Stimulated activated CD4-positive, alpha-beta T cell treated with anti-CD3 and anti-CD28 coated beads, Interleukin-15, amount 100 ng/mL, for 48 hours (primary cell): ENCODE measurements at regions not wholly inside any gene's neighbourhood (a gene's known extent, or its start where the extent isn't known, plus 50 kb on each side); places are given as distances from the start of the nearest gene placed in this dataset.

Experiments used
- DNase-seq, 2 donors: peaks; one replicate each; pipeline ENCODE4 v3.0.0-alpha.2; 2020; ENCODE audit warnings: low read depth in 2 of 2

DNA sequence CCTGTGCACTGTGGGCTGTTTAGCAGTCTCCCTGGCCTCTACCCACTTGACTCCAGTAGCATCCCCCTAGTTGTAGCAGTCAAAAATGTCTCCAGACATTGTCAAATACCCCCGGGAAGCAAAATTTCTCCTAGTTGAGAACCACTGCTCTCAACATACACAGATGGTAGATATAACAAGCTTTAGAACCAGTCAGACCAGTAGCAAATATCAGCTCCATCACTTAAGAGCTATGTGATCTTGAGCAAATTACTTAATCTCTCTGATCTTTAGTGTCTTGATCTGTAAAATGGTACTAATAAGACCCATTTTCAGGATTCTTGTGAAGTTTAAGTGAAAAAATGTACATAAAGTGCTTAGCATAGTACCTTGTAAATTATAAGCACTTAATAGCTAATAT lies 96.2 kb downstream of the DUSP6 start:
- no peak for DNase-seq

GRCh38 chr12:89253488-89253887 lies 98.8 kb downstream of the DUSP6 start:
- no peak for DNase-seq

DNA sequence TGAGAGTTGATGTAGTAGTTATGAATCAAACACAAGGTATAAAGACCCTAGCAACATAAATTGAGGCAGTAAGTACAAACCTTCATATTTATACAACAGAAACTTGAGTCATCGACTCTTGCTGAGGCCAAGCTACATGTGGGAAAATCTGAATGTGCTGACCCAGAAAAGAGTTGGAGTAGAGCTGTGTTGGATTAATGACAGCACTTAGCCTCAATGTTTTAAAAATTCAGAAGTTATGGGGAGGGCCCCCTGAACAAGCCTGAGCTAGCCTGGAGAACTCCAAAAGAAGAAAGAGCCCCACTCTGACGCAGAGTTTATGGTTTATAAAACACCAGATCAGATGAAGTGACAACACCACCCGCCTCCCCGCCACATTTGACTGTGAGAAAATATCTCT lies 100.0 kb downstream of the DUSP6 start:
- DNase-seq = no peak

- DNase-seq = no peak
Measured at GRCh38 chr12:89251342-89252271, 100.7 kb downstream of the DUSP6 start.

DNA sequence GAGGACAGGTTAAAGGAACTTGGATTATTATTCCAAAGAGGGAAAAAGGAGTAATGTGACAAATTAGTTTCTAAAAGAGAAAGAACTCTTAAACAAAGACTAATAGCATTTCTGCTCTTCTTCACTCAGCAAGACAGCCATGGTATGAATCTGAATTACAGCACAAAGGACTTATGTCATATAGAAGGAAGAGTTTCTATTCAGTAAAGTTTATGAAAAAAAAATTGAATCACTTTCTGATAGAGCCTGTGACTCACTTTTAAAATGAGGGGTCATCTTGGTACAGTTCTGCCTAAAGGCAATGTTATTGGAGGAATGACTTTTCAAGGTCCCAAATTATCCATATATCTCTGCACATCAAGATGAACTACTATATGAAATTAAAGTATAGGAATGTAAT lies 101.7 kb downstream of the DUSP6 start:
- DNase-seq = no peak

DNA sequence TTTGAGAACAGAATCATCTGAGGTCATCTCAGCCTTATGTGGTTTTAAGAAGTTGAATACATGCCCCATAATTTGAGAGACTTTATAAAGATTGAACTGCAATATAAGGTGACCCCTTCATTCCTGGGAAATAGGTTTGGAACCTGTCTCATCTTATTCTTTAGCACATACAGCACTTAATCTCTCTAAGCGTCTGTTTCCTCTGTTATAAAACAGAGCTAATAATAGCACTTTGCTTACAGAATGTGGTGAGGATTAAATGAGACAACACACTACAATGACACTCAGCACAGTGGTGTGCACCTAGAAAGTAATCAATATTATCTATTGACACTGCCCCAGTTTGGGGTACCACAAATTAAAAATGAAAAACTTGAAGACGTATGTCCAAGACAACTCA lies 102.1 kb downstream of the DUSP6 start:
- DNase-seq = no peak

GRCh38 chr12:89247967-89248366 lies 104.3 kb downstream of the DUSP6 start:
- no peak for DNase-seq

- no peak for DNase-seq
Measured at GRCh38 chr12:89247541-89247942, 104.8 kb downstream of the DUSP6 start.

DNA sequence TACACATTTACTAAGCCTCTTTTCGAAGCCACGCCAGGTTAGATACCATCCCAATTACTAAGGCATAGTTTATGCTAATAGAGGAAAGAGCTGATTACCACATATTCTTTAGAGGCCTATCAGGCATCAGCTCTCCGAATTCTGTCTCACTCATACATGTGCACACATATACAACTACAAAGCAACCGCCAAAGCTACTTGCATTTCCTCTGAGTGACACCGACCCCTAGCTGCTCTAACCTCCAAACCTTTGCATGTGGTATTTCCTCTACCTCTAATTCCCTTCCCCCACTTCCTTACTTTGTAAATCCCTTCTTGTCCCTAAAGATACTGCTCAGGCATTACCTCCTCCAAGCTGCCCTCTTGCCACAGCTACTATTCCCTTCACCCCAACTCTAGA lies 107.2 kb downstream of the DUSP6 start:
- DNase-seq = no peak

DNA sequence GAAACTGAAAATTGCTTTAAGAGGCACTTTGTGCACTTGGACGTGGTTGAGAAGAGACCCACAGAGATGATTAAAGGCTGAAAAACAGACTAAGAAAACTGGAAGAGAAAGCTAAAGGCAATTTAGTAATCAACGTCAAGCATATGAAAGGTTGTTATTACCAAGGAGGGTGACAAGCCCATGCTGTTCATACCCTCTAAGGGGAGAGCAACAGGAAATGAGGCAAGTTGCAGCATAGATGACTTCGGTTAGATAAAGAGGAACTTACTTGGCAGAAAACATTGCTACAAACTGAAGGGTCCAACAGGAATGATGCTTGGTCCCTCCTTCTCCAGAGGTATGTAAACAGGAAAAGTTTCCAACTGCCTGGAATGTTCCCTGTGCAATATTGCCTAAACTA lies 107.8 kb downstream of the DUSP6 start:
- DNase-seq = no peak

- DNase-seq = no peak
Measured at GRCh38 chr12:89243771-89244170, 108.5 kb downstream of the DUSP6 start.

- no peak for DNase-seq
Measured at GRCh38 chr12:89239534-89239933, 112.8 kb downstream of the DUSP6 start.

DNA sequence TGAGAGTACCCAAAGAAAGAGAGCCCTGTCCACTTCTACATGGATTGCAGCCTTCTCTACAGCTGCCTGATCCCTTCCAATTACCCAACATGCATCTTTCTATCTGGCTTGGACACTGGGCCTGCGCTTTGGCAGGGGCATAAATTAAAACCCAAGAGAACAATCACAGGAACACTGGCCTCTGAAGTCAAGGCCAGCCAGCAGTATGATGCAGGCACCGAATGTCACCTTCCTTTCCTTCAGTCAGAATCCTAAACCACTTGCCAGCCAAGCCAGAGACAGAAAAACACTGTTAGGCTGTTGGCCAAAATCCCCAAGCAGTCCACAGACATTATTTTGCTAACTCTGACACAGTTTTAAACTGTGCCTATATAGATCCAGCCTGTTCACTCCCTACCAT lies 113.7 kb downstream of the DUSP6 start:
- no peak for DNase-seq

- DNase-seq = no peak
Measured at GRCh38 chr12:89237763-89238162, 114.5 kb downstream of the DUSP6 start.

- DNase-seq = no peak
Measured at GRCh38 chr12:89236748-89237383, 115.4 kb downstream of the DUSP6 start.

- DNase-seq = no peak
Measured at GRCh38 chr12:89236237-89236636, 116.1 kb downstream of the DUSP6 start.

- no peak for DNase-seq
Measured at GRCh38 chr12:89235189-89235993, 116.9 kb downstream of the DUSP6 start.

DNA sequence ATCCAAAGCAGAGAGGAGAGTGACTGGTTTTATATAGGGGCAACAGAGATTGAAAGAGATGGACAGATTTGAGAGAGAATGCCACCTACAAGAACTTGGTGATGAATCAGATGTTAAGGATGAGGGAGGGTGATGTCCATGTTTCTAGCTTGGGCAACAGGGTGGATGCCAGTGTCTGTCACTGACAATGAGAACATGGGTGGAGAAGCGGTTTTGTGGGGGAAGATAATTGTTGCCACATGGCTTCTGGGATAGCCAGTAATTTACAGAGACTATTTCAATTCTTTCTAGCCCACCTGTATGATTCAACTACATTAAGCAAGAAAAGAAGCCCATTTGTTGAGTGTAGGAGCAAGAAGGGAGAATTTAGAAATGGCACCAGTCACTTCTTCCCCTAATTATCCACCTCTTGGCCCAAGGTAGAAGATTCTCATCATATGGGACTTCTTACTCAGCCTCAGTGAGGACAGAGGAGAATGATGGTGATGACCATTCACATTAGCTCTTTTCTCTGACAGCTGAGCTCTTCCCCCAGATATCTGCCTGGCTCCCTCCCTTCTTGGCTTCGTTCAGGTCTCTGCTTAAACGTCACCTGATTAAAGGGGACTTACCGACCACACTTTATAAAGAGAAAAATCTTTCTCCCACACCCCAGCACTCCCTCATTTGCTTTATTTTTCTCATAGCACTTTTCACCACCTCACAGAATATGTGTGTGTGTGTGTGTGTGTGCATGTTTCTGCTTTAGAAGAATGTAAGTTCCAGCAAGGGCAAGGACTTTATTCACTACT lies 117.8 kb downstream of the DUSP6 start:
- DNase-seq = no peak

GRCh38 chr12:89231686-89232085 lies 120.6 kb downstream of the DUSP6 start:
- no peak for DNase-seq

DNA sequence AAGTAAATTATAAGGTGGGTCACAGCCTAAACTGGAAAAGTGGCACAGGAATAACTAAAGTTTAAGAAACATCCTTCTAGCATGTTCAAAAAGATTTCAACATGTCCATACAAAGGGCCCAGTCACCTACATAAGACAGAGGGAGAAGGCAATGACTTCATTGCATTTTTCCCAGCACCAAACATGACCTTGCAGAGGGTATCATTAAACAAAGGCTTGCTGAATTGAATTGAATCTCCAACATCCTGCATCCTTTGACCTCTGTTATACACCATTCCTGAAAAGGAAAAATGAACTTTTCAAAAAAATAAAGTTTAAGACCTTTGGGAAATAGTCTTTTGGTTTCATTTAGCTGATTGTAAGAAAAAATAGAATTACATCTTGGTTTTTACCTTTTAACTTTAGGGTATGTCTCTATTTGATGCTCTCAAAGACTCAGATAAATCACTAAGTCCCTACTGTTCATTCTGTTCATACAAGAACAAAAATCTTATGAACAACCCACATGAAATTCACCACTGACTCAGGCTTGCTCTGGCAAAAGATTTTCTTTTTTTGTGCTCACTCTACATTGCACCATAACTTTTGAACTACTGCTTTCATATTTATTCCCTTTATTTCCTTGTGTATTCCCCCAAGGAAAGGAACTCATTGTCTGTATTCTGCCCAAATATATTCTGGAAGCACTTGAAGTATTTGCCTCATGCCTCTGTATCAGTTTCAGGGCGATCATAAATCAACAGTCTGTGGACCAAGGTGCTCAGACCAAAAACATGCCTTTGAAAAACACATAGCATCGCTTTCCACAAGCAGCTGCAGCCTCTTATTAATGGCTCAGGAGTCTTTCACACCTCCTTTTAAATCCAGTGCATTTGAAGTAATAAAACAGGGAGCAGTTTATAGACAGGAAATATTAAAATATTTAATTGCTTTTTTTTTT lies 121.7 kb downstream of the DUSP6 start:
- DNase-seq = no peak

- DNase-seq = no peak
Measured at GRCh38 chr12:89228491-89228890, 123.8 kb downstream of the DUSP6 start.
